HG03139 (cell line): ENCODE measurements at regions not wholly inside any gene's neighbourhood (a gene's known extent, or its start where the extent isn't known, plus 50 kb on each side); places are given as distances from the start of the nearest gene placed in this dataset.

Source experiments
- ATAC-seq: cut with Tn5 transposase; IDR thresholded peaks from one replicate; pipeline ENCODE4 v1.9.1; 2021; ENCODE audit not compliant: unreplicated experiment

DNA sequence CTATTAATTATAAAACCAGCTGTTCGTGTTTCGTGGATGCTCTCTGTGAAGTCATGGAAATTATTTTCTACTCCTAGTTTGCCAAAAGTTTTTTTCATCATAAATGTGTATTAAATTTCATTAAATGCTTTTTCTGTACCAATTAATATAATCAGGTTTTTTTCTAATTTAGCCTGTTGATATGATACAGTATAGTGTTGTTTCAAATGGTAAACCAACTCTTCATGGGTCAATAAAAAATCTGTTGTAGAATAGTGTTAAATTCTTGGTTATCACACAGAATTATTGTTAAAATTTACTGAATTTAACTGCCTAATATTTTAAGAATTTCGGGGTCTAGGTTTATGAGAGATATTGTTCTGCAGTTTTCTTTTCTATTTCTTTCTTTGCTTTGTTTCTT lies 505.9 kb upstream of the MANEA start:
- no peak for ATAC-seq

DNA sequence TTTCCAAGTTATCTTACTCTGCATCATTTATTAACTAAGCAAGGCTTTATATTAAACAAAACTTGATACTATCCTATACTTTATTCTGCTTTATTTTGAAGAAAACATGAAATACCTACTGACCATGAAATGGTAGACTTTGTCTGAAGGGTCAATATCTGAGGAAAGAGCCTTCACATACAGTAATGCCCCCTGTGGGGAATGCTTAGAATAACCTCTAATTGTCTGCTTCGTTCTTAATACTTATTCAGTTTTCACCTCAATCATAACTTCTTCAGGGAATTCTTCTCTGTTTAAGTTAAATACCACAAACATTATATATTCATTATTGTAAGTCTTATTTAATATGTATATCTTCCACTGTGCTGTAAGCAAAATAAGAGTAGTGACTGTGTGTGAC lies 498.9 kb upstream of the MANEA start:
- no peak for ATAC-seq

DNA sequence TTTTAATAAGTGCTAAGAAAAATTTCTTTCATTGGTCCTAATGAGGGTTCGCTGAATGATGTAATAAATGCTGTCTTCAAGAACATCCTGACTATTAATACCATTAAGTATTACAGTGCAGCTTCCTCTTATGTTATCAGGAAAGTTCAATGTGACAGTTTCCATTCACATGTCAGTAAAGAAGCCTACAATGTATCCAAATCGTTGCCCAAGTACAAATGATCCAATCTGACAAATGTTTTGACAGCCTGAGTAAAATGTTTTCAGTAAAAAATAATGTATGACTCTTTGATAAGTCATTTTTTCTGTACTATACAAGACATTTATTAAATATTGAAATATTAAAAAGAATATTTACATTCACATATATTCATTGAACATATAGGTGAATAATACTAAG lies 496.1 kb upstream of the MANEA start:
- no peak for ATAC-seq

DNA sequence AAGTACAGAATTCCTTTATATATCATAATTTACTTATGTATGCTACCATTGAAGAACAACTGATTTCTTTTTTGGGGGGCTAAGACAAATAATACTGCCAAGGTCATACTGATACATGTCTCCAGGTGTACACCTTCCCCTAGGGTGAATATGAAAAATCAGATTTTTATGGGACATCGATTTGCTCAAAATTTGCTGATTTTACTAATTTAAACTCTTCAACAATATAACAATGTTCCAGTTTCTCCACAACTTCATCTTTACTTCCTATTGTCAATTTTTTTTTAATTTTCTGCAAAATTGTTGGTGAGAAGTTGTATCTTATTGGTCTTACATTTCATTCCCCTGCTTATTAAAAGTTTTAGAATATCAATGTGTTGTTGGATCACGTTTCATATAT lies 495.4 kb upstream of the MANEA start:
- no peak for ATAC-seq

DNA sequence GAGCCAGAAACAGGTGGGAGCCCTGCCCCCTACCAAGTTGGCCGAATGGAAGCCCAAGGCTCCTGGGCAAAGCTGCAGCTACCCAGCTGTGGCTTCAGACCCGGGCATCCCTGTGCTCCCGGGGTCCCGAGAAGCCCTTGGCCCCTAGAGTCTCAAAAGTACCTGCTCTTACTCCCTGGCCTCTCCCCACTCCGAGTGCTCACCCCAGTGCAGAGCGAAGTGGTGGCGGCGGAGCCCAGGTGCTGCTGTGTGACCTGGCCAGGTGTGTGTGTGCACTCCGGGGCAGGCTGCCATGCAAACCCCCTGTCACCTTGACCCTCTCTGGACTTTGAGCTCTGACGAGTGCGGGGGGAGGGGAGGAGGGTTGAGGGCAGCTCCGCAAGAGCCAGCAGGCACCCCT lies 493.8 kb upstream of the MANEA start:
- ATAC-seq = no peak

DNA sequence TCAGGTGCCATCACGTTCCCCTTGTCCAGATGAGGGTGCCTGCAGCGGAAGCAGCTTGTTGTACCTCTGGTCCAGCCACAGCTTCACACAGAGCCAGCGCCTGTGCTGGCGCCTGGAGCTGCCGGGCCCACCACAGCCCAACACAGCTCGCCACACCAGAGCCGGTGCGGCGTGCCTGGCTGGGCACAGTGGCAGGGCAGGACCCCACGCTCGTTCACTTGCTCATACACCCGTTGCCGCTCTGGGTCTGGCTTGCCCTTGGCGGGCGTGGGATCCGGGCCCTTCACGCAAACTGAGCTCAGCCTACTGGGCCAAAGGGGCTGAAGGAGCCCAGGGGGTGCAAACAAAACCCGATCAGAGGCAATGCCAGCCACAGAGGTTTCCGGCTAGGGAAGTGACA lies 492.5 kb upstream of the MANEA start:
- ATAC-seq = no peak

DNA sequence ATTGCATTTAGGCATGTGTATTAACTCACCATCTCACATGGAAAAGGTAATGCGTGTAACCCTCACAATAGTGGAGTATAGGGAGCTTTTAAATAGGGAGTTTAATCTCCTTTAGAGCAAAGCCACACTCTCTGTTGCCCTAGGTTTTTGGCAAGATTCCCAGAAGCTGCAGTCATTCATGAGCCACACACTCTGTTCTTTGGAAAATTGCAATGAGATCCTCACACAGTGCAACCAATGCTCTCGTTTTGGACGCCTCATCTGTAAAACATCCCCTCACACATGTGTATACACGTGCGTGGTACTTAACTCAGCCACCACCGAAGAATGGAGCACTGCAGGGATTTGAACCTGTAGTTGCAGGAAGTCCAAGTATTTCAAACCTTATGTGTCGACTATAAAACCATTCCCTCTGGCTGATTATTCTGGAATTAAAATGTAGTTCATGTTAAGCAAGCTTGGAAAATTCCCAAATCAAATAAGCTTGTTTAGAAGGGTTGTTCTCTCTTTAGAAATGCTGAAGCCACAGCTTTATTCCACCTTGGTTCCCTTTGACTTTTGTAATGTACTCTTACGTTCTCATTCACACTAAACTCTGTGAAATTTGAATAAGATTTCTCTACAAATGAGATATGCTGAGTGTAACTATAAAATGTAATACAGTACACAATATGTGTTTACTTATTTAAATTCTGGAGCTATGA lies 489.8 kb upstream of the MANEA start:
- no peak for ATAC-seq

DNA sequence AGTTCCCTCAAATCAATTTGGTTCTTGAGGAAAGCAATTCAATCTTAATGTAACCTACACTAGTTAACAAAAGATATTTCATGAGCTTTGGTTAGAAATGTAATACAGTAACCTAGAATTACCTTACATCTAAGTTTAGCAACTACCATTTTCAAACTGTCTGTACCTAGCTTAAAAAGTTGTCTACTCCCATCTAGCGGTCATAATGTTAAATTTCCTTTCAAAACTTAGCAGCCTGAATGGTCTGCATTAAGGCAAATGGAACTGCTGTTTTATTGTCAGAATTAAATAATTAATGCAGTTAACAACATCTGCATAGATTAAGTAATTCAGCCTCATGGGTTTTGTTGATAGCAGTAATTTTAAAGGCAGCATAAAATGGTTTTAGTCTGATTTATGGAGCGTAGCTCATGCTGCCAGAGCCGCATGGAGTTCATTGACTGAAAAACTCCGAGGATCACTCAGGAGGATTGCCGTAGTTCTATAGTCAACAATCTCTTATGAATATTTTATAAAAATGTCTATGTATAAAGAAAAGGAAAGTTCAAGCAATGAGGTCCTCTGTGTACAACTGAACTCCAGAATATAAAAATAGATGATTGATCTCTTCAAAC lies 485.4 kb upstream of the MANEA start:
- ATAC-seq = peak; percentile 79

DNA sequence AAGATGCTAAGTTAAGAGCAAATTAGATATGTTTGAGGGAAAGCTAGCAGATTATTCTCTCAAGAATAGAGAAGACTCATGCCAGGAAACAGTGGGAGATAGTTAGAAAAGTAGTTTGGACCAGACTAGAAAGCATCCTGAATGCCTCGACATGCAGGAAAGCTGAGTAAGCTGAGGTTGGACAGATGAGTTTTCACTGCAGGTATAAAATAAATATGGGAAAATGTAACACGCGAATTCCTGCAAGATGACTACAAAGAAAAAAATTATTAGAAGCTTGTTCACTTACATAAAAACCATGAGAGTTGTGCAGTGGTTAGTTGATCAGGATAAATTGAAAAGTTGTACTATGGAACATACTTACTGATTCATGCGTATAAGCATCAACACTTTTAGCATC lies 484.2 kb upstream of the MANEA start:
- ATAC-seq = no peak

DNA sequence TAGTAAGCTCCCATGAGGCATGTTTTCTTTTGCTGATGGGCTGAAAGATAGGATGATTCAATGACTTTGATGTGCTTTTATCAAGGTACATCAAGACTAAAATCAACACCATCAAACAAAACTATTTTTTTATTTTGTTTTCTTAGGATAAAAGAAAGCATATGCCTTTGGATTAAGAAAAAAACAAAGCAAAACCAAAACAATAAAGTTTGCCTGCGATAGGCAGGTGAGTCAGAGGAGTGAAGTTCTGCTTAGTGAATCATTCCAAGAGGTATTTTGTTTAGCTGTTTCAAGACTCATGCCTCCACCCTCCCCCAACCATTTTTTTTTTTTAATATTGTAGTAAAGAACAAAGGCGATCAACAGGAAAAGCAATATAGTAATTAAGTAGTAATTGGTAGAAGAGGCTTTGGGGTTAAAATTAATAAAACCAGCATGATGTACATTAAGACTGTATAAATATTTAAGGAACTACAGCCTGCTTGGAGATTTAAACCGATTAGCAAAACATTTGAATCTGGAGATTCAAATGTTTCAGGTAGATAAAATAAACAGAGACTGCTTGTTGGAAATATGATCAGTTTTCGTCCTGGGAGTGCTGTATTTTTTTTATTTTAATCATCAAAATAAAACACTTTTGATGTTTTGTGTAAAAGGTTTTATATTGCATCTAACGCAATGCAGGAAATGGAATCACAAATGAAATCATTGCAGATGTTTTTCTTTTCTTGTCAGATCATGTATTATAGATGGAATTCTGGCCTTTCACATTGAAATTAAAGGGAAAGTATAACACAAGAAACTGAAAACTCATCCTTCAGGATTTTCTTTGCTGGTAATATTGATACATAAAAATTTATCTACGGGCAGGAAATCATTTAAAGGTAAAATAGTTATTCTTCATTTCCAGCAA lies 482.3 kb upstream of the MANEA start:
- no peak for ATAC-seq

DNA sequence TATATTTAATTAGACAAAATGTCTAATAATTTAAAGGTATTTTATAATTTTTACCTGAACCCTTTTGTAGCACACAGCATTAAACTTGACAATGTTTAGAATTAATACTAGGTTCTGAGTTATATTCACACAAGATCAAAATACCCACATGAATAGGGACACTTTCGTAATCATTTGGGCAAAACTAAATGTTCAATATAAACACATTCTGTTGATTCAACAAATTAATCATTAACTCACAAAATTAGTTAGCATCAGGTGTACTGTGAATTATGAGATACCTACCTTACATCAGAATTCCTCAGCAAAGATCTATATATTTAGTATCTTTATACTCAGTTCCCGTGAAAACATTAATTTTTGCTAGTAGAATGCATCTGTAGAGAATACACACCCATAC lies 481.5 kb upstream of the MANEA start:
- ATAC-seq = no peak

DNA sequence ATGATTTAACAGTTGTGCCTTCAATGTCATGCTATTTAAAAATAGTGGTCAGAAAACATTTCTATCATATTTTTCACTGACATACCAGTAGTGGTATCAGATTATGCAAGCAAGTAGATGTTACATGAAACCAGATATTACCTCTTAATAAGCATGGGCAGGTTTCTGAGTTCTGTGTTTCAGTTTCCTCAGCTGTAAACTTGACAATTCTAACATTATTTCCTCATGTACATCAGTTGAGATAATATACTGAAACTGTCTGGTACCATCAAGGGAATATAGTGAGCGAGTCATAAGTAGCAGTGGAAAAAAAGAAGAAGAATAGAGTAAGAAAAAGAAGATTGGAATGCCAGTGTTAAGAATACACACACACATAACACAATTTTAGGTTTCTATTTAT lies 477.9 kb upstream of the MANEA start:
- ATAC-seq = no peak

DNA sequence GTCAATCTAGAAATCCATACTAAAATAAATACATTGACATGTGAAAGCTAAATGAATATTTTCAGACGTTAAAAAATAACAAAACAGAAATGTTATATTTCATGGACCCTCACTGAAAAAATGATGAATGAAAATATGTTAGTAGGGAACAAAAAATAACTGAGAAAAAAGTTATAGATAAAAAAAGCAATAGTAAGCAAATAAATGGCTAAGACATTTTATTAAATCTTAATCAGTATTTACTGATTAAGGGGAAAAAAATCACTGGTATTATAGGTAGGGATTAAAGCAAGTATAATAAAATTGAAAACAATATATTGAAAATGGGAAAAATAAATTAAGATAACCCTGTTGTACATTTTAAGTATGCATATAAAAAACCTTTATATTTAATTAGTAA lies 468.1 kb upstream of the MANEA start:
- ATAC-seq = no peak

DNA sequence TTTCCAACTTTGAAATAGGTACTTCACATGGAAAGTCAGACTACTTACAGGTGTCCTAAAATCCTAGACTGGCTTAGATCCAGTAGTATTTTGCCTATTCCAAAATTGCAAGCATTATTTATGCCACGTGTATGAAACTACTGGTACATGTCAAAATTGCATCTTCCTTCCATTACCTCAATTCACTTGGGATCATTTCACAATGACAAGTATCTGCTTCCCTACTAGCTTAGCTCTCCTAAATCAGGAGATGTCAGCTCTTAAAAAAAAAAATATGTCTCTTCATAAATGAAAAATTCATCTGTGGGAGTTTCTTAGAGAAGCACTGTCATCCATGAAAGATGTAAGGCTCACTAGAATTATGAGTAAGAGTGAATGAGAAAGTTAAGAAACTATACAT lies 466.6 kb upstream of the MANEA start:
- no peak for ATAC-seq

DNA sequence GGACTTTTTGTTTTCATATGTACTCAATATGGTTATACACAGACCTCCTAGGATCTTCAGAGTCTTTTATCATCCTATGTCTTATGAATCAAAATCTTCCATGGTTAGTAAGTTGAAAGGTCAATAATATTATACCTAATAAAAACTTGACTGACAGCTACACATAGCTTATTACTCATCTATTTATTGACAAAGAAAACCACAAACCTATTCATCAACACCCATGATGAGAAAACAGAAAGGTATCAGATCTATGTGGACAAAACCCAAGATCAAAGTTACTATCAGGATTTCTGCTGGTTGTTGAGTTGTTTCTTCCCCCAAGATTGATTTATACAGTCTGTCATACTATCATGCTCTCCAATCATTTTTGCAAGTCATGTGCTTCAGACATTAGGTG lies 460.1 kb upstream of the MANEA start:
- ATAC-seq = no peak

DNA sequence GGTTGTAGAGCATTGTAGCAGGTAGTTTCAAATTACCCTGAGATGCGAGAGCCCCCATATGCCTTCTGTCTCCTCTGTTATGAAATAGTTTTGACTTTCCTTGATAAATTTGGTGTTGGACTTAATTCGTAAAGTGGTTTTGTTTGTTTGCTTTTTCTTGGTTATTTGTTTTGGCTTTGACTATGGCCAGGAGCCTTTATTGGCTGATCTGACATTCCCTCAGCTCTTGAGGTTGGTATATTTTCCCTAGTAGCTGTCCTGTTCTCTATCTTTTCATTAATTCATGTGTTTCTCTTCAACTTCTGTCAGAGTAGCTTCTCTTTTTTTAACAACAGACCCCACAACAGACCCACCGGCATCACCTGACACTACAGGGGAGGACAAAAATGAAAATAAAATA lies 457.4 kb upstream of the MANEA start:
- no peak for ATAC-seq

DNA sequence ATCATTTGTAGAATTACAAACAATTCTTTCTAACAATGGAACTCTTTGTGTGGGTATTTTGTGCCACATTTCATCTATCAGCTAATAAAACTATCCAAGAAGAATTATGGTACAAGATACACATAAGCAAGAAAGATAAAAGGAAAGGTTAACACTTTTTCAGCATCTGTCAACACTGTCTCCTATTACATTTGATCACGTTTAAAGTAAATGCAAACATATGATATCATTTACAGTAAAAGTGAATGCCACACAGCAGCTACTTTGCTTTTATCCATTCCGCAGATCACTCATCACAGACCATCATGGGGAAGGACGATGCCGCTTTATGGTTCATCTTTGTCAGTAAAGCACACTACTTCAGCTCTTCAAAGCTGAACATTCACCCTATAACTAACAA lies 456.4 kb upstream of the MANEA start:
- ATAC-seq = no peak

DNA sequence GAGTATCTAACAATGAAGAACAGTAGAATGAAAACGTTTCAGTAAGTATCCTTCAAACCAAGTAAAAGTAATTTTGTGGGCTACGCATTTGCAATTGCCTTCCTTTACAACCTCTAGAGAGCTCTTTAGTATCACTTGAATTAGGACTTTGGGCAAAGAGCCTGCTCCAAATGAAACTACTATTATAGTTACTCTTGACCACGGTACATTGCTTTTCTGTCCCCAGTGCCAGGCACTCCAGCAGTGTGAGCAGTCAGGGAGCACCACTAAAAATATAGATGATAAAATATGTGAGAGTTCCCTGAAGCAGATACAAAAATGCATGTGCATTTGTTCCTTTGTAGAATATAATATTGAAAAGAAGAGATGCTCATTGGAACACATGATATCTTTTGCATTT lies 450.1 kb upstream of the MANEA start:
- ATAC-seq = no peak

DNA sequence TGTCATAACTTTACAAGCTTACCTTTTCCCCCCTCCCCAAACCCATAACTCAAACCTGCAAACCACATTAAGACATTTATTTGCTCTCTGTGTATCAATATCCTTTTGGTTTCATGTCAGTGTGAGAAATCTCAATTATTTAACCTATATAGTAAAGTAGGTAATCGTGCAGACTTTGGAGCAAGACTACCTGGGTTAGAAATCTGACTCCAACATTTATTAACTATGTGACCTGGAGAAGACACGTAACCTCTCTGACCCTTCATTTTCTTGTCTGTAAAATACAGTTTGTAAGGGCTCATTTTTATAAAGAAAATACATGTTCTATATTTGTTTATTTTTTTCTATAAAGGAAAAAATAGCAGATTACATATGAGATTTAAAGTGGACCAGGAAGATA lies 448.9 kb upstream of the MANEA start:
- ATAC-seq = no peak

DNA sequence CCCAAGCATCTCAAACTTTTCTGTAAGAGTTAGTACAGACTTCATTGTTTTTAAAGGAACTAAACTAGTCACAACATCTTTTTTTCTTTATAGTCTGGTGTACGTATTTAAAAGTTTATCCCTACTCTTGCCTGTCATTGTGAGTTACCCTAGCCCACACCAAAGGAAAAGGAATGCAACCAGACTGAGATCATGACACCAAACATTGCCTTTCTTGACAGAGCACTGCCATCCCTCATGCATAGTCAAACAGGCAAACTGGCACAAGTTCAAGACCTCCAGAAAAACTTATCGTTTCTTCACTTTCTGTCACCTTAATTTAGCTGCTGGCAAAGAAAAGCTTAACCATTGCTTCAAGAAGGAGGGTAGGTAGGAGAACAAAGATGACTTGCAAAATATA lies 448.4 kb upstream of the MANEA start:
- ATAC-seq = no peak

DNA sequence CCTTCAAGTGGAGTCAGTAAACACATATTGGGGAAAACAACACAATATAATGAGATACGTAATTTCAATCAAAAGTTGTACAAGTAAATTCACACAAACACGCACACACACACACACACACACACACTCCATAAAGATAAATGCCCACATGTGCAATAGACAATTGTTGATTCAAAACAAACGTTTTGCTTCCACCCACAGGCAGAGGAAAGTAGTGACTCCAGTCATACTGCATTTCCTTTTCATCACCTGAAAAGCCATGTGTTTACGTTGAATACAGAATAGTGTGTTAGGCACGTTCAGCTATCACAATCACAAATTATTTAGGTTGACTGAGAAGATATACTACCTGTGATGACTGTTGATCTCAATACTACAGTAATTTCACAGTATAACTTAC lies 443.8 kb upstream of the MANEA start:
- no peak for ATAC-seq

DNA sequence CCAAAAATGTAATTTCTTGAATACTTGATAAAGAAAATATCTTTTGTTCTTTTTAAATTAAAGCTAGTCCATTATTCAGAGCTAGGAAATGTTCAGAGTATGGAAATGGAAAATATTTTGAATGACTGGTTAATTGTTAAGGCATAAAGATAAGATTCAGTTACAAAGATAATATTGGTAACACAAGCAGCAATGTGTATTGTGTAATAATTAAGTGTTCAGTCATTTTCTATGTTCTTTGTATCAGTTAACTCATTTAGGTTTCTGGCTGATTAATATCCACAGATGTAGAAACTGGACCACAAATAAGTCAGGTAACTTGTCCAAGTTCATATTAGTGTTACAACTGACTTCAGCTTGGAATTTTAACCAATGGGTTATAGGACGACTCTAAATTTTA lies 442.2 kb upstream of the MANEA start:
- no peak for ATAC-seq
